Fibroblast of the aortic adventitia (primary cell): ENCODE measurements at regions not wholly inside any gene's neighbourhood (a gene's known extent, or its start where the extent isn't known, plus 50 kb on each side); places are given as distances from the start of the nearest gene placed in this dataset.

Source experiments
- DNase-seq: peaks from one replicate; pipeline ENCODE4 v3.0.0-alpha.2; 2010; ENCODE audit warnings: low read depth
- H3K4me3 ChIP-seq: 2 replicates; pipeline ENCODE4 v1.5.1; 2011; ENCODE audit warnings: low read depth, mild to moderate bottlenecking, control low read depth, low read length, moderate library complexity
- TF ChIP-seq, protein P1 (sequence below): IDR thresholded peaks from 2 replicates; pipeline ENCODE4 v1.5.1; 2011; ENCODE audit warnings: mild to moderate bottlenecking, low read length, control low read depth, inconsistent platforms; ENCODE audit not compliant: insufficient read depth

DNA sequence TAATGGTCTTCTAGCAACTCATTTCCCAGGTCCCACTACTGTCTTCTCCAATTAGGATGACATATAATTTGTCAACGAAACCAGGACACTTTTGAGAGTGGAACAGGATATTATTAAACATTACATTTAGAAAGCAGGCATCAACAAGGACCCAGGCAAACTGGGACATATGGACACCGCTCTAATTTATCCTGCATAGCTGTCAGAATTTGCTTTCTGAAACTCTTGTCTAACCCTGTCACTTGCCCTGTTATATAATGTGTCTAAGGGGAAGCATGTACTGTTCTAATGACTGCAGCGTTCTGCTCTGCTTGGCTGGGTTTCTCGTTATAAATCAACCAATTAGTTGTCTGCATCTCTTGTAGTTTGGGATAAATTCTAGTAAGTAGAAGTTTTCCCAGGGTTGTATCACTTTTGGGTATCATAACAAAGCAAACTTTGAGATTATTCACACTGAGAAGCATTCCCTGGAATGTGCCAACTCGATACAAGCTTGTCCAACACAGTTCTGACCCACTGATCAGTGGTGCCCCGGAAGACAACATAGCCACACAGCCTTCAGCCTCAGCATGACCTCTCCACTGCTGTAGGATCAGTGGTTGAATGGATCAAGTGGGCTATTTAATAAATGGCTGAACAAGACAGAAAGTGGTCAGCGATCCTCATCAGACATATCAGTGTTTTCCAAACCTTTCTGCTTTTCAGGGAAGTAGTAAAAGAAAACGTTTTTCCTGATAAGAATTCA lies 228.1 kb downstream of the KIF20B start:
- H3K4me3 ChIP-seq = no peak overlapping the region
- TF ChIP-seq, protein P1, sequence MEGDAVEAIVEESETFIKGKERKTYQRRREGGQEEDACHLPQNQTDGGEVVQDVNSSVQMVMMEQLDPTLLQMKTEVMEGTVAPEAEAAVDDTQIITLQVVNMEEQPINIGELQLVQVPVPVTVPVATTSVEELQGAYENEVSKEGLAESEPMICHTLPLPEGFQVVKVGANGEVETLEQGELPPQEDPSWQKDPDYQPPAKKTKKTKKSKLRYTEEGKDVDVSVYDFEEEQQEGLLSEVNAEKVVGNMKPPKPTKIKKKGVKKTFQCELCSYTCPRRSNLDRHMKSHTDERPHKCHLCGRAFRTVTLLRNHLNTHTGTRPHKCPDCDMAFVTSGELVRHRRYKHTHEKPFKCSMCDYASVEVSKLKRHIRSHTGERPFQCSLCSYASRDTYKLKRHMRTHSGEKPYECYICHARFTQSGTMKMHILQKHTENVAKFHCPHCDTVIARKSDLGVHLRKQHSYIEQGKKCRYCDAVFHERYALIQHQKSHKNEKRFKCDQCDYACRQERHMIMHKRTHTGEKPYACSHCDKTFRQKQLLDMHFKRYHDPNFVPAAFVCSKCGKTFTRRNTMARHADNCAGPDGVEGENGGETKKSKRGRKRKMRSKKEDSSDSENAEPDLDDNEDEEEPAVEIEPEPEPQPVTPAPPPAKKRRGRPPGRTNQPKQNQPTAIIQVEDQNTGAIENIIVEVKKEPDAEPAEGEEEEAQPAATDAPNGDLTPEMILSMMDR = no peak
- no peak for DNase-seq

GRCh38 chr10:89937494-89937893 lies 236.1 kb downstream of the KIF20B start:
- no peak for DNase-seq
- TF ChIP-seq, protein P1 = no peak
- H3K4me3 ChIP-seq = no peak overlapping the region

DNA sequence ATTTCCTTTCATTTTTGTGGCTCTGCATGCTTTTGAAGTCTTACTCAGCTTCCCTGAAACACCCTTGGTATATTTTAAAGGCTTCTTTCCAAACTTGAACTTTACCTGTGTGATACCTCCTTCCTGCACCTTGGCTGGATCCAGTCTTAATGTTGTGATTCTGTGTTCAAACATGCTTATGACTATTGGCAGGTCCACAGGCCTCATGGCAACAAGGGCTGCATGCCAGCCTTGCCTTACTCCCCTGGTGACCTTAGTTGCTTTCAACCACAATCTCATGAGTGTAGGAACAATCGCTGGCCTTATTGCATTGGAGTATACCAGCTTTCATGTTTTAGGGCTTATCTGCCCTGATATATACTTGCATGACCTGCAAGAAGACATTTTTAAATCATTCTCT lies 238.7 kb downstream of the KIF20B start:
- DNase-seq = no peak
- TF ChIP-seq, protein P1 = no peak
- no peak overlapping the region for H3K4me3 ChIP-seq

DNA sequence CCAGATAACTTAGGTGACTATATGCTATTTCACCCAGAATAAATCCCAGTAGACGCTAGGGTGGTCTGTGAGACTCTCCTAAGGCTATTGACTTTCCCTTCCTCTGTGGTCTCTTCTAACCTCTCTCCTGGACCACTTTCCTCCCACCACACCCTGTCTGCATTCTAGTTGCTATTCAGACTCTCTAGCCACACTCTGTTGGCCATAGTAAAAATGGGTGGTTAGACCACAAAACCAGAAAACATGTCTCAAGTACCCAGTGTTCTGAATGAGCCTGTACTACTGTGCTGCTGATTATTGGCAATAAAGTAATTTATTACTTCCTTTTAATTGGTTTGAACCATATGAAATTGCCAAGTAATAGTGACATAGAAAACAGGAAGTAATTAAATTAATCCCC lies 240.8 kb downstream of the KIF20B start:
- no peak for DNase-seq
- TF ChIP-seq, protein P1 = no peak

GRCh38 chr10:89944138-89944537 lies 242.7 kb downstream of the KIF20B start:
- no peak for DNase-seq
- H3K4me3 ChIP-seq = no peak overlapping the region
- TF ChIP-seq, protein P1 = no peak

More for the DNA sequence above, 240.8 kb downstream of the KIF20B start:
- H3K4me3 ChIP-seq = no peak overlapping the region

GRCh38 chr10:89946106-89946505 lies 244.7 kb downstream of the KIF20B start:
- H3K4me3 ChIP-seq = peak overlapping the region; percentile 26
- TF ChIP-seq, protein P1 = no peak
- peak; percentile 26 for DNase-seq

DNA sequence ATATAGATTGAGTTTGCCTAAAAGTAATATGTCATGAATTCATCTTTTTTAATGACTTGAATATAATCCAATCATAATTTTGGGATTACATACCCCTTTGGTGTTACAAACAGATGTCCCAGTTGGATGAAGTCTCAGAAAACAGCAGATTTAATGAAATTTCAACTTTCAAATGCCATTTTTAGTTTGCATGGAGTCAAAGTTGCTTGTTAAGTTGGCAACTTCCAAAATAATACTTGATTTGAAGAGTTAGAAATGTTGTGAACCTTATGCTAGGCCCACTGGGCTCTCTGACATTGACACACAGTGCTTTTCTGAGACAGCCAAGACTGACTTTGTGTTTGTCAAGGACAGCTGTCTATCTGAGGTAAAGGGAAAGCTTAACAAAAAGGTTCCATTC lies 248.1 kb downstream of the KIF20B start:
- TF ChIP-seq, protein P1 = no peak
- no peak for DNase-seq
- no peak overlapping the region for H3K4me3 ChIP-seq
